Adrenal gland (tissue), 5 donors: ENCODE measurements at regions not wholly inside any gene's neighbourhood (a gene's known extent, or its start where the extent isn't known, plus 50 kb on each side); places are given as distances from the start of the nearest gene placed in this dataset.

Source experiments
- CTCF ChIP-seq, 6 experiments: fragments of 450-650 bp in 4 of 6; fragments of 200-600 bp in 2 of 6; sonication (generic) in 1 of 6; IDR thresholded peaks; 1 replicate in 5 of 6; 2 replicates in 1 of 6; pipeline versions ENCODE4 v1.5.1 to v1.8.0; 2016 to 2021; ENCODE audit warnings: antibody characterized with exemption in 6 of 6, mild to moderate bottlenecking in 2 of 6, moderate library complexity in 1 of 6
- POLR2A ChIP-seq, 2 donors: fragments of 450-650 bp; IDR thresholded peaks; one replicate each; pipeline ENCODE4 v1.6.1; 2017; ENCODE audit warnings: antibody characterized with exemption in 2 of 2, mild to moderate bottlenecking in 2 of 2, moderate library complexity in 1 of 2
- donor health status: DM: no; HTN: no; CAD: no.

- TF ChIP-seq CTCF (IDR thresholded peaks at IDR 0.05): no peak
- no peak for TF ChIP-seq POLR2A (IDR thresholded peaks at IDR 0.05)
Measured at GRCh38 chr7:68573271-68574005, 1024.8 kb upstream of the AUTS2 start.
